HEK293 (cell line): ENCODE measurements at regions not wholly inside any gene's neighbourhood (a gene's known extent, or its start where the extent isn't known, plus 50 kb on each side); places are given as distances from the start of the nearest gene placed in this dataset.

Experiments used
- CTCF ChIA-PET: fragments of 350-600 bp; formaldehyde crosslinking; extraction: SDS; loops from one replicate; lab custom pipeline; 2021; ENCODE audit warnings: antibody characterized with exemption; lab: Yijun Ruan, JAX
- POLR2A ChIA-PET: fragments of 300-600 bp; formaldehyde crosslinking; extraction: SDS; loops from one replicate; lab custom pipeline; 2020; ENCODE audit warnings: antibody characterized with exemption, inconsistent platforms; lab: Yijun Ruan, JAX
- H3K27ac ChIP-seq: fragments of 200-500 bp; sonication (Bioruptor generic); 2 replicates; pipeline ENCODE4 v1.5.1; 2014; ENCODE audit warnings: low read depth, low read length, control low read depth, inconsistent platforms; ENCODE audit errors: extremely low read depth
- H3K36me3 ChIP-seq, 2 experiments: fragments of 200-500 bp in 1 of 2; sonication (Bioruptor generic) in 1 of 2; 1 replicate in 1 of 2; 2 replicates in 1 of 2; pipeline ENCODE4 v1.5.1; 2014 to 2017; ENCODE audit warnings: inconsistent platforms in 2 of 2, low read length in 2 of 2; ENCODE audit not compliant: control insufficient read depth in 2 of 2, insufficient read depth in 1 of 2
- H3K4me1 ChIP-seq: fragments of 200-500 bp; sonication (Bioruptor generic); 2 replicates; pipeline ENCODE4 v1.5.1; 2014; ENCODE audit warnings: mild to moderate bottlenecking, low read length, inconsistent platforms; ENCODE audit not compliant: control insufficient read depth, insufficient read depth
- H3K4me3 ChIP-seq: 2 replicates; pipeline ENCODE4 v1.5.1; 2011; ENCODE audit warnings: low read depth, mild to moderate bottlenecking, control low read depth, low read length, moderate library complexity
- H3K9me3 ChIP-seq: fragments of 200-500 bp; sonication (Bioruptor generic); 2 replicates; pipeline ENCODE4 v1.5.1; 2014; ENCODE audit warnings: low read depth, low read length, inconsistent platforms; ENCODE audit not compliant: control insufficient read depth, insufficient read depth
- BCL11B ChIP-seq: fragments of 450-650 bp; formaldehyde crosslinking; IDR thresholded peaks from 2 replicates; pipeline ENCODE4 v1.5.1; 2016; ENCODE audit warnings: low read depth, missing biosample characterization, missing genetic modification characterization
- KLF17 ChIP-seq: fragments of 450-650 bp; formaldehyde crosslinking; IDR thresholded peaks from 2 replicates; pipeline ENCODE4 v1.5.1; 2016; ENCODE audit warnings: missing biosample characterization, missing genetic modification characterization
- KLF8 ChIP-seq: fragments of 450-650 bp; formaldehyde crosslinking; IDR thresholded peaks from 2 replicates; pipeline ENCODE4 v1.5.1; 2016; ENCODE audit warnings: missing biosample characterization, missing genetic modification characterization
- TRIM28 ChIP-seq: IDR thresholded peaks from 2 replicates; pipeline ENCODE4 v1.6.1; 2011; ENCODE audit warnings: low read length, control low read depth, borderline replicate concordance
- WT1 ChIP-seq: fragments of 450-650 bp; formaldehyde crosslinking; IDR thresholded peaks from 2 replicates; pipeline ENCODE4 v1.5.1; 2016; ENCODE audit warnings: missing biosample characterization, missing genetic modification characterization
- ZBTB1 ChIP-seq: fragments of 450-650 bp; formaldehyde crosslinking; IDR thresholded peaks from 2 replicates; pipeline ENCODE4 v1.5.1; 2016; ENCODE audit warnings: missing biosample characterization, missing genetic modification characterization
- ZFP41 ChIP-seq: fragments of 450-650 bp; formaldehyde crosslinking; IDR thresholded peaks from 2 replicates; pipeline ENCODE4 v1.5.1; 2016; ENCODE audit warnings: missing biosample characterization, missing genetic modification characterization, borderline replicate concordance
- ZFP69B ChIP-seq: fragments of 450-650 bp; formaldehyde crosslinking; IDR thresholded peaks from 2 replicates; pipeline ENCODE4 v1.5.1; 2016; ENCODE audit warnings: missing biosample characterization, missing genetic modification characterization
- ZIC2 ChIP-seq: fragments of 450-650 bp; formaldehyde crosslinking; IDR thresholded peaks from 2 replicates; pipeline ENCODE4 v1.5.1; 2016; ENCODE audit warnings: missing biosample characterization, missing genetic modification characterization
- ZNF169 ChIP-seq: fragments of 450-650 bp; formaldehyde crosslinking; IDR thresholded peaks from 2 replicates; pipeline ENCODE4 v1.5.1; 2016; ENCODE audit warnings: missing biosample characterization, missing genetic modification characterization
- ZNF184 ChIP-seq: fragments of 450-650 bp; IDR thresholded peaks from 2 replicates; pipeline ENCODE4 v1.5.1; 2018; ENCODE audit warnings: missing biosample characterization, mild to moderate bottlenecking, missing genetic modification characterization
- ZNF2 ChIP-seq: fragments of 450-650 bp; formaldehyde crosslinking; IDR thresholded peaks from 2 replicates; pipeline ENCODE4 v1.5.1; 2016; ENCODE audit warnings: missing biosample characterization, missing genetic modification characterization
- ZNF202 ChIP-seq: fragments of 450-650 bp; formaldehyde crosslinking; IDR thresholded peaks from 2 replicates; pipeline ENCODE4 v1.5.1; 2016; ENCODE audit warnings: missing biosample characterization, missing genetic modification characterization, borderline replicate concordance
- ZNF561 ChIP-seq: fragments of 450-650 bp; IDR thresholded peaks from 2 replicates; pipeline ENCODE4 v1.5.1; 2018; ENCODE audit warnings: missing biosample characterization, missing genetic modification characterization, borderline replicate concordance
- ZNF585B ChIP-seq: fragments of 450-650 bp; formaldehyde crosslinking; IDR thresholded peaks from 2 replicates; pipeline ENCODE4 v1.5.1; 2016; ENCODE audit warnings: missing biosample characterization, missing genetic modification characterization
- ZNF600 ChIP-seq: fragments of 450-650 bp; formaldehyde crosslinking; IDR thresholded peaks from 2 replicates; pipeline ENCODE4 v1.5.1; 2016; ENCODE audit warnings: missing biosample characterization, missing genetic modification characterization
- ZNF768 ChIP-seq: fragments of 450-650 bp; formaldehyde crosslinking; IDR thresholded peaks from 2 replicates; pipeline ENCODE4 v1.5.1; 2018; ENCODE audit warnings: missing biosample characterization, mild to moderate bottlenecking, missing genetic modification characterization
- ZNF837 ChIP-seq: fragments of 450-650 bp; formaldehyde crosslinking; IDR thresholded peaks from 2 replicates; pipeline ENCODE4 v1.5.1; 2016; ENCODE audit warnings: missing biosample characterization, missing genetic modification characterization
- TF ChIP-seq, protein P1 (sequence below): fragments of 450-650 bp; formaldehyde crosslinking; IDR thresholded peaks from 2 replicates; pipeline ENCODE4 v1.5.1; 2016; ENCODE audit warnings: missing biosample characterization, missing genetic modification characterization
- TF ChIP-seq, protein P2 (sequence below): fragments of 450-650 bp; formaldehyde crosslinking; IDR thresholded peaks from 2 replicates; pipeline ENCODE4 v1.5.0; 2017; ENCODE audit warnings: missing biosample characterization, missing genetic modification characterization, borderline replicate concordance
- TF ChIP-seq, protein P3 (sequence below): fragments of 450-650 bp; formaldehyde crosslinking; IDR thresholded peaks from 2 replicates; pipeline ENCODE4 v1.5.1; 2016; ENCODE audit warnings: missing biosample characterization, missing genetic modification characterization
- TF ChIP-seq, protein P4 (sequence below): fragments of 450-650 bp; formaldehyde crosslinking; IDR thresholded peaks from 2 replicates; pipeline ENCODE4 v1.5.1; 2016; ENCODE audit warnings: missing biosample characterization, missing genetic modification characterization
- TF ChIP-seq, protein P5 (sequence below): fragments of 450-650 bp; formaldehyde crosslinking; optimal IDR thresholded peaks from 2 replicates; pipeline ENCODE3; 2016; ENCODE audit warnings: missing biosample characterization, mild to moderate bottlenecking, missing genetic modification characterization

GRCh38 chr5:133715216-133715615 is 102.9 kb upstream of the FSTL4 start (continued):
- TF ChIP-seq, protein P1, sequence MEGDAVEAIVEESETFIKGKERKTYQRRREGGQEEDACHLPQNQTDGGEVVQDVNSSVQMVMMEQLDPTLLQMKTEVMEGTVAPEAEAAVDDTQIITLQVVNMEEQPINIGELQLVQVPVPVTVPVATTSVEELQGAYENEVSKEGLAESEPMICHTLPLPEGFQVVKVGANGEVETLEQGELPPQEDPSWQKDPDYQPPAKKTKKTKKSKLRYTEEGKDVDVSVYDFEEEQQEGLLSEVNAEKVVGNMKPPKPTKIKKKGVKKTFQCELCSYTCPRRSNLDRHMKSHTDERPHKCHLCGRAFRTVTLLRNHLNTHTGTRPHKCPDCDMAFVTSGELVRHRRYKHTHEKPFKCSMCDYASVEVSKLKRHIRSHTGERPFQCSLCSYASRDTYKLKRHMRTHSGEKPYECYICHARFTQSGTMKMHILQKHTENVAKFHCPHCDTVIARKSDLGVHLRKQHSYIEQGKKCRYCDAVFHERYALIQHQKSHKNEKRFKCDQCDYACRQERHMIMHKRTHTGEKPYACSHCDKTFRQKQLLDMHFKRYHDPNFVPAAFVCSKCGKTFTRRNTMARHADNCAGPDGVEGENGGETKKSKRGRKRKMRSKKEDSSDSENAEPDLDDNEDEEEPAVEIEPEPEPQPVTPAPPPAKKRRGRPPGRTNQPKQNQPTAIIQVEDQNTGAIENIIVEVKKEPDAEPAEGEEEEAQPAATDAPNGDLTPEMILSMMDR (tag by site-specific recombination) = no peak
- TF ChIP-seq ZNF2 = no peak
- no peak for TF ChIP-seq ZFP41 (tag by site-specific recombination)
- no peak for TF ChIP-seq ZNF184 (tag by site-specific recombination)
- TF ChIP-seq ZNF561 = no peak

DNA sequence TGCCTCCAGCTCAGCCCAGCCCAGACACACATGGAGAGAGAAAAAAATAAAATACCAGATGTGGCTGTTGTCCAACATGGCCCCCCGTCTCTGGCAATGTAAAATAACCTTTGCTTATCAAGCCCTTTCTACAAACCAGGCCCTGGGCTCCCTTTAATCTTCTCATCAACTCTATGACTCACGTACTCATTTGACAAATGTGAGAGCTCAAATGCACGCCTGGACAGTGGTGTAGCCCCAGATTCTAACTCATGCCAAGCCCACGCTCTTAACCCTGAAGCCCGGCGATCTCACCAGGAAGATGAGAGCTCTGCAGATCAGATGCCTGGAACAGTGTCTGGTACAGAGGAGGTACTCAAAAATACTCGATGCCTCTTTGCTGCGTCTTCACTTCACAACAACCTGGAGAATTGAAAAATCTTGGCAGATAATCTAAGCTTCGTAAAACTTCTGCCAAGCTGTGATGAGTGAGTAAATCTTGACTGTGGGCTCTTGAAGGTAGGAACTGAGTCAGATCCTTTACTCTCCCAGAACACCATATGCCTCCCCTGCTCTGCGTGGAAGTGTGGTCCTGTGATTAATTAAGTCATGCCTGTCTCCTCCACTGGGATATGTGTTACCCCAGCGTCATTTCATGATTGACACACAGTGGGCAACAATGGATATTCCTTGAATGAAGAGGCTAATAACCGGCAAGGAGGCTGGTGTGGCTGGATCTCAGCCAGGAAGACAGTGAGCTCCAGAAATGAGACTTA is 102.0 kb upstream of the FSTL4 start:
- TF ChIP-seq WT1 (tag by site-specific recombination) (no peak), ZNF585B (tag by site-specific recombination) (no peak), KLF8 (tag by site-specific recombination) (no peak), TRIM28 (no peak), ZNF202 (tag by site-specific recombination) (no peak), ZIC2 (tag by site-specific recombination) (no peak), ZNF169 (tag by site-specific recombination) (no peak), BCL11B (tag by site-specific recombination) (no peak), ZBTB1 (tag by site-specific recombination) (no peak), KLF17 (no peak), ZNF837 (tag by site-specific recombination) (no peak), ZNF600 (tag by site-specific recombination) (no peak), ZNF768 (tag by site-specific recombination) (no peak), ZFP69B (tag by site-specific recombination) (no peak)
- TF ChIP-seq, protein P2, sequence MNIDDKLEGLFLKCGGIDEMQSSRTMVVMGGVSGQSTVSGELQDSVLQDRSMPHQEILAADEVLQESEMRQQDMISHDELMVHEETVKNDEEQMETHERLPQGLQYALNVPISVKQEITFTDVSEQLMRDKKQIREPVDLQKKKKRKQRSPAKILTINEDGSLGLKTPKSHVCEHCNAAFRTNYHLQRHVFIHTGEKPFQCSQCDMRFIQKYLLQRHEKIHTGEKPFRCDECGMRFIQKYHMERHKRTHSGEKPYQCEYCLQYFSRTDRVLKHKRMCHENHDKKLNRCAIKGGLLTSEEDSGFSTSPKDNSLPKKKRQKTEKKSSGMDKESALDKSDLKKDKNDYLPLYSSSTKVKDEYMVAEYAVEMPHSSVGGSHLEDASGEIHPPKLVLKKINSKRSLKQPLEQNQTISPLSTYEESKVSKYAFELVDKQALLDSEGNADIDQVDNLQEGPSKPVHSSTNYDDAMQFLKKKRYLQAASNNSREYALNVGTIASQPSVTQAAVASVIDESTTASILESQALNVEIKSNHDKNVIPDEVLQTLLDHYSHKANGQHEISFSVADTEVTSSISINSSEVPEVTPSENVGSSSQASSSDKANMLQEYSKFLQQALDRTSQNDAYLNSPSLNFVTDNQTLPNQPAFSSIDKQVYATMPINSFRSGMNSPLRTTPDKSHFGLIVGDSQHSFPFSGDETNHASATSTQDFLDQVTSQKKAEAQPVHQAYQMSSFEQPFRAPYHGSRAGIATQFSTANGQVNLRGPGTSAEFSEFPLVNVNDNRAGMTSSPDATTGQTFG = no peak
- TF ChIP-seq, protein P3, sequence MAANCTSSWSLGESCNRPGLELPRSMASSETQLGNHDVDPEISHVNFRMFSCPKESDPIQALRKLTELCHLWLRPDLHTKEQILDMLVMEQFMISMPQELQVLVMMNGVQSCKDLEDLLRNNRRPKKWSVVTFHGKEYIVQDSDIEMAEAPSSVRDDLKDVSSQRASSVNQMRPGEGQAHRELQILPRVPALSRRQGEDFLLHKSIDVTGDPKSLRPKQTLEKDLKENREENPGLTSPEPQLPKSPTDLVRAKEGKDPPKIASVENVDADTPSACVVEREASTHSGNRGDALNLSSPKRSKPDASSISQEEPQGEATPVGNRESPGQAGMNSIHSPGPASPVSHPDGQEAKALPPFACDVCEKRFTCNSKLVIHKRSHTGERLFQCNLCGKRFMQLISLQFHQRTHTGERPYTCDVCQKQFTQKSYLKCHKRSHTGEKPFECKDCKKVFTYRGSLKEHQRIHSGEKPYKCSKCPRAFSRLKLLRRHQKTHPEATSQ (tag by site-specific recombination) = no peak
- TF ChIP-seq, protein P4, sequence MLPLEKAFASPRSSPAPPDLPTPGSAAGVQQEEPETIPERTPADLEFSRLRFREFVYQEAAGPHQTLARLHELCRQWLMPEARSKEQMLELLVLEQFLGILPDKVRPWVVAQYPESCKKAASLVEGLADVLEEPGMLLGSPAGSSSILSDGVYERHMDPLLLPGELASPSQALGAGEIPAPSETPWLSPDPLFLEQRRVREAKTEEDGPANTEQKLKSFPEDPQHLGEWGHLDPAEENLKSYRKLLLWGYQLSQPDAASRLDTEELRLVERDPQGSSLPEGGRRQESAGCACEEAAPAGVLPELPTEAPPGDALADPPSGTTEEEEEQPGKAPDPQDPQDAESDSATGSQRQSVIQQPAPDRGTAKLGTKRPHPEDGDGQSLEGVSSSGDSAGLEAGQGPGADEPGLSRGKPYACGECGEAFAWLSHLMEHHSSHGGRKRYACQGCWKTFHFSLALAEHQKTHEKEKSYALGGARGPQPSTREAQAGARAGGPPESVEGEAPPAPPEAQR (tag by site-specific recombination) = no peak
- TF ChIP-seq, protein P5, sequence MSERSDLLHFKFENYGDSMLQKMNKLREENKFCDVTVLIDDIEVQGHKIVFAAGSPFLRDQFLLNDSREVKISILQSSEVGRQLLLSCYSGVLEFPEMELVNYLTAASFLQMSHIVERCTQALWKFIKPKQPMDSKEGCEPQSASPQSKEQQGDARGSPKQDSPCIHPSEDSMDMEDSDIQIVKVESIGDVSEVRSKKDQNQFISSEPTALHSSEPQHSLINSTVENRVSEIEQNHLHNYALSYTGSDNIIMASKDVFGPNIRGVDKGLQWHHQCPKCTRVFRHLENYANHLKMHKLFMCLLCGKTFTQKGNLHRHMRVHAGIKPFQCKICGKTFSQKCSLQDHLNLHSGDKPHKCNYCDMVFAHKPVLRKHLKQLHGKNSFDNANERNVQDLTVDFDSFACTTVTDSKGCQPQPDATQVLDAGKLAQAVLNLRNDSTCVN = no peak
- no peaks in the 10 kb centered on the region for H3K9me3 ChIP-seq
- no peak overlapping the region for H3K4me3 ChIP-seq
- H3K36me3 ChIP-seq = no peaks in the 10 kb centered on the region
- CTCF ChIA-PET = interaction anchor here (0.8 to 1.1 kb wide), 2 partner anchors 154 to 325 kb away, joined by 3 read pairs; no protein-coding TSS in a partner anchor
- no peak overlapping the region for H3K27ac ChIP-seq
- no peaks in the 10 kb centered on the region for H3K4me1 ChIP-seq
- POLR2A ChIA-PET = no interaction called here
